ENCODE measurements at regions not wholly inside any gene's neighbourhood (a gene's known extent, or its start where the extent isn't known, plus 50 kb on each side); places are given as distances from the start of the nearest gene placed in this dataset.
"Not testable (repeated sequence)": the region's sequence is repeated elsewhere in the genome, so short reads cannot be mapped to it uniquely, and the experiment has no call there.

DNA sequence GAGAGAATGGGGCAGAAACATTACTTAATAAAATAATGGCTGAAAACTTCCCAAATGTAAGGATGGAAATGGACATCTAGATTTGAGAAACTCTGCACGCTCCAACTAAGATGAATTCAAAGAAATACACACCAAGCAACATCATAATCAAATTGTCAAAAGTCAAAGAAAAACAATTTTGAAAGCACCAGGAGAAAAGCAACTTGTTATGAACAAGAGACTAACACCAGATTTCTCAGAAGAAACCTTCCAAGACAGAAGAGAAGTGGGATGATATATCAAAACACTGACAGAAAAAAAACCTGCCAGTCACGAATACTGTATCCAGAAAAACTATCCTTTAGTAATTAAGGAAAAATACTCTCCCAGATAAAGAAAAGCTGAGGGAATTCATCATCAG, 208.6 kb upstream of the SAMSN1 start:
- DNase-seq = no peak

DNA sequence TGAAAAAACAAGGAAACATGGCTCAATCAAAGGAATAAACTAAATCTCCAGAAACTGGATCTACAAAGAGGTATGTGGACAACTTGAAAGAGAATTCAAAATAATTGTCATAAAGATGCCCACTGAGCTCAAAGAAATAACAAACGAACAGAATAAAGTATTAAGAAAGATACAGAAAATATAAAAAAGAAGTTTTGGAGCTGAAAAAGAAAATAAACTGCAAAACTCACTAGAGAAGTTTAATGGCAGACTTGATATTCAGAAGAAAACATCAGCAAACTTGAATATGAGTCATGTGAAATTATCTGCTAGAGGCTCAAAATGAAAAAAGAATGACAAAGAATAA, 208.1 kb upstream of the SAMSN1 start:
- no peak for DNase-seq

DNA sequence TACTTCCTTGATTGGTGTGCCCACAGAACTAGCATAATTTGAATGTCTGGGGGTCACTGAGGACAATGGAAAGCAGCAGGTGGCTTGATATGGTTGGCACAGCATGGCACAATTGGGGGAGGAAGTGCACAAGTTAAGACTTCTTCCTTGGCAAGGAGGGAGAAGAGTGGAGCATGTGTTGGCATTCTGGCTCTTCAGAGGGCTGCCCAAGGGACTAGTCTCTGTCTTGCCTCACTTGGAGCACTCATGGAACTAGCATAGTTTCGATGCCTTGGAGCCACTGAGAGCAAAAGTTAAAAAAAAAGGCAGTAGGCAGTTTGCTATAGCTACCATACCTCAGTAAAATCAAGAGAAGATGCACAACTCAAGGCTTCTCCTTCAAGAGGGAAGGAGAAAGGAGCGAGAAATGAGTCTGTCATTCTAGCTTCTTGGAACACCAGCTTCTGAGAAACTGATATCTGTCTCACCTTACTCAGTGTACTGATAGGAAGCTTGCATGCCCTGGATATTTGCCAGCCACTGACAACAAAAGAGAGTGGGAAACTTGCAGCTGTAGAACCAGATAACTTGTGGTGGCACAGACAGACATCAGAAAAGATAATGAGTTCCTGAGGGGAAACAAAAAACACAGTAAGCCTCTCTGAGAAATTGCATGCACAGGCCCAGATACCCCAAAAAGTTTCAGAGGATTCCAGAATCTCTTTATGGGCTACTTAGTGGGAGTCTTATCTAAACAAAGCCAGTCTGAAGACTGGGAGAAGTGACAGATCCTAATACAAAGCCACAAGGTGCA, 207.5 kb upstream of the SAMSN1 start:
- DNase-seq = no peak

DNA sequence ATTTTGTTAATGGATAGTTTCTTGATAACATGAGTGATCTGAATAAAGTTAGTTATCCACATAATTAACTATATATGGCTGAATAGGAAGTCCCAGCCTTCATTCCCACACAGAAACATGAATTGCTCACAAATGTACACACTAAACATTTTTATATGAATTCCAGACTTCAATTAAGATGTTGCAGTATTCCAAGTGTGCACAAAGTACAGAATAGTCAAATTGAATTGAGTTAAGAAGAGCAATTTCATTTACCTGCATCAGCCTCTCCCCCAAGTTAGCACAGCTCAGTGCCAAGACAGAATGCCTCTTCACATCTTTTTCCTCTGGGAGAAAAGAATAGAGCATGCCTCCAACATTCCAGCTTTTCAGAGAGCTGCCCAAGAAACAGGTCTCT, 207.0 kb upstream of the SAMSN1 start:
- DNase-seq = no peak

DNA sequence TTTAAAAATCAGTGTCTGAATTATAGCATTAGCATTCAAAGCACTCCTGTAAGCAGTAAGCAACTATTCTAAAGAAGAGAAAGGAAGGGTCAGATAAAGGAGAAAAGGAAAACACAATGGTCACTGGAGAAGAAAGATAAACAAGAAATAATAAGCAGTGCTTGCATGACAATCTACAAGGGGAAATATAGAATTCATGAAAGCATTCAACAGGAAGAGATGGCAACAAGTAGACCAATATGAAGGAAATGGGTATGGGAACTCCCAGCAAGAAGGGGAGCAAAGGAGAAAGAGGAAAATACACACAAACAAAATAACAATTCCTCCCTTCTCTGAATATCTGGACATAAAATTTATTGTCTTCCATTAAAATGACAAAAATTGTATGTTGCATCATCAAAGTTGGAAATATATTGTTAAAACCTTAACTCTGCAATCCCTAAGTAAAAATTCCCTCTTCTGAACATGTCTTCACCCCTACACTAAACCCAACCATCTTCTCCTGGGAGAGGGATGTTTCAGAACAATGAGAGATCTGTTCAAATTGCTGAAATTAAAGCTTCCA, 206.3 kb upstream of the SAMSN1 start:
- DNase-seq = no peak

DNA sequence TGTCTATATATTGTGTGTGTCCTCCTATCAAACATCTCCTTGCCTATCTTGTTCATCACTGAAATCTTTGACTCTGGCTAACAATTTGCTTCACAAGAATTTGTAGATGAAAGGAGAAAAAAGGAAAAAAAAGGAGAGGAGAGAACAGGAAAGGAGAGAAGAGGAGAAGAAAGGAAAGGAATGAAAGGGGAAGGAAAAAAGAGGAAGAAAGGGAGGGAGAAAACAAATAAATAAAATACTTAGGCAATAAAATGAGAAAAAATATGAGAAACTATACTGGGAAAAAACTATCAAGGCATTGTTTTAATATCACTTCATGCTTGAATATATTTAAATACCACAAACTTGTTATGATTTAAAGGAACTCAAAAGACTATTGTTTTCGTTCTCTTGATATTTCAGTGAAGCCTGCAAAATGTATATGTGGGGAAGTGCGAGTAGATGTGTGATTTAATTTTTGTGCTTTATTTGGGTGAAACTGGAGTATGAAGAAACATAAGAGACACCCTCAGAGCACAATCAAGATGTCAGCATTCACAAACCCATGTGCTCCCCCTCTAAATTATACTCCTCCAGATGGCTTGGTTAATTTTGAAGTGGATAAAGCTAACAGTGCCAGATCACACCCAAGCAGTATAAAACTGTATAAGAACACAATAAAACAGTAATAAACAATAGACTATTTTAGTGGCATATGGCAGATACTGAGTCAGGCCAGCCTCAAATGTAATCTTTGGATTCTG, 205.7 kb upstream of the SAMSN1 start:
- DNase-seq = no peak

DNA sequence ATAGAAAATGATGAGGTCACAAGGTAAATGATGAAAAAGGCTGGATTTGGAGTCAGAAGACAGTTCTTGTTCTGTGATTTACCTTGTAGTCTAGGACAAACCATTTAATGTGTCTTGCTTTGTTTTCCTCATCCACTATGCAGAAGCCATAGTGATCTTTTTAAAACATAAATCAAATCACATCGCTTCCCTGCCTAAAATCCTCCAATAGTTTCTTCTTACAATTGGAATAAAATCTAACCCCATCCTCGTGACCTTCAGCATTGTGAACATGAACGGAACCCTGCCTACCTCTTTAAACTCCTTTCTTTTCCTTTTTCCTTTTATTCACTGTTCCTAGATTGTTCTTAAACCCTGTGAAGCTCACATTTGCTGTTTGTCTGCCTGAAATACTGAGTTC, 204.9 kb upstream of the SAMSN1 start:
- DNase-seq = no peak

DNA sequence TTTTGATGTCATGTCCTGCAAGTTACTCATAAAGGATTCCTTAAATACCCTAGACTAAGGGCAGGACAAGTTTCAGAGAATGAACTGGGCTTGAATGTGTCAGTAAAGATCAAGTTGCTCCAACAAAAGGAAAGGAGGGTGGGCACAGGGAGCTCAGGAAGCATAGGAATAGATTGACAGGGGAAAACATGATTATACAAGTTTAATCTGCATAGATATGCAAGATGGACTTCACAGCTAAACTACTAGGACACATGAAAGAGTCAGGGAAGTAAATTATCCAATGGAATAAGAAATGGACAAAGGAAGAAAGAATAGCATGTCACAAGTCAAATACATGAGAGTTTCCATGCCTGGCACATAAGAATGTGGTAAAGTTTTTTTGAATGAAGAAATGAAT, 203.9 kb upstream of the SAMSN1 start:
- DNase-seq = no peak

DNA sequence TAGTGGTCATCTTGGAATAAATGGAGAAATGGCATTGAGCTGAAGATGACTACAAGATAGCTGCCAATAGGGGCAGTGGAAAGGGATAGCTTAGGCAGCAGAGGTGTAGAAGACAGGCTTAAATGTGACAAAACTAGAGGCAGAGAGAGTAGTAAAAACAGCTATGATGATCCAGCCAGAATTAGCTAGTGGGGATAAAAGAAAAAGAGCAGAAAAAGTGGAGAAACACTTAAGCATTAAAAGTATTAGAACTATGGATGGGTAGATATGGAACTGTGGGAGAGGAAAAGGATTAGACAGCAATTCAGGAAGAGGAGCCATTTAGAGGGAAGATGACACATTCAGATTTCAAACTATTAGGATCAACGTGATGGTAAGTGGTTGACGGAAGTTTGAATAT, 202.5 kb upstream of the SAMSN1 start:
- no peak for DNase-seq

DNA sequence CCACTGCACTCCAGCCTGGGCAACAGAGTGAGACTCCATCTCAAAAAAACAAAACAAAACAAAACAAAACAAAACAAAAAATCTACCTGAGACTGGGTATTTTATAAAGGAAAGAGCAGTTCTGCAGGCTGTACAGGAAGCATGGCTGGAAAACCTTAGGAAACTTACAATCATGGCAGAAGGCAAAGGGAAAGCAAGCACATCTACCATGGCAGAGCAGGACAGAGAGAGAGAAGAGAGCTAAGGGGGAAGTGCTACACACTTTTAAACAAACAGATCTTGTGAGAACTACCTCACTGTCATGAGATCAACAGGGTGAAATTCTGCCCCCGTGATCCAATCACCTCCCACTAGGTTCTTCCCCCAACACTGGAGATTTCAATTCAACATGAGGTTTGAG, 198.3 kb upstream of the SAMSN1 start:
- DNase-seq = no peak

DNA sequence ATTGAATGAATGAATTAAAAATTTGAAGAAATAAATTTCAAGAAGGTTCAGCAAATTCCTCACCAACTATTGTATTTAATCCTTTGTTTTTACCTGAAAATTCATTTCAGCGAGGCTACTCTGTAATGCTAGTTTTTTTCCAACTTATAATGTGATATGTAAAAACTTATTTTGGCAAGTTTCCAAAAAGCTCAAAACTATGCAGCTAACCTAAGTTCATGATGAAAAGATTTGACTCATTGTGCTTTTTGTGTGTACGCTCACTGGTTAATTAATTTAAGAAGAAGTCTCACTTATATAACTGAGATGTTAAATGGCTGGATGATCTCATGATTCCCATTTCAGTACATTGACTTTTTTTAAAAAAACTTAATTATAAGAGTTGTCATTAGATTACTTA, 196.0 kb upstream of the SAMSN1 start:
- DNase-seq = no peak

DNA sequence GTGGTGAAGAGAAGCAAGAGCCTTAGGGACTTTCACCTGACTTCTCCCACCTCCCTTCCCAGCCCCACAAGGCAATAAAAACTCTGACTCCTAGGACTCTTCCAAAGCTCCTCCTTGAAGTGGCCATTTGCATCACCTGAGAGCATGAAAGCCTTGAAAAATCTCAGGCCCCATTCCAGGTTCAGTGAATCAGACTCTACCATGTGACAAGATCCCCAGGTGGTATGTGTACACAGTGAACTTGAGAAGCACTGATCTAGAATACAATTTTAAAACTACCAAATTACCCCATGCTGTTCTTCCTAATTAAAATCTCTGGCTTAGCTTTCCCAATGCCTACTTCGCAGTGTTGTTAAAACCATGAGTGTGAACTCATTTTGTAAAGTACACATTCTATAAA, 195.1 kb upstream of the SAMSN1 start:
- no peak for DNase-seq

DNA sequence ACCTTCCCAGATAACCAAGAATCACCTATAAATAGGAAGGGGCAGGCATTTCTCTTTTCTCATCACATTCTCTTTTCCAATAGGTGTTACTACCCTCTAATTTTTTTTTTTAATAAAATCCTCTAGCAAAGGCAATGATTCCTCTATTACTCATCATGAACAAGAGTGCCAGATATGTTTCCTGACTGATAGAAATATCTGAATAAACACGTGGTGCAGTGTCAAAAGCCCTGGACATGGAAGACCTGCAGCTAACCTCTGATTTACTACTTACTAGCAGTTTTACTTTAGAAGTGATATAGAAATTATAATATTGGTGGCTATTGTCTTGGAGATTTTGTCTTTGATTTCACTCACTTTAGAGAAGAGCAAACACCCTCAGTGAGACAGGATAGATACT, 194.6 kb upstream of the SAMSN1 start:
- DNase-seq = no peak

DNA sequence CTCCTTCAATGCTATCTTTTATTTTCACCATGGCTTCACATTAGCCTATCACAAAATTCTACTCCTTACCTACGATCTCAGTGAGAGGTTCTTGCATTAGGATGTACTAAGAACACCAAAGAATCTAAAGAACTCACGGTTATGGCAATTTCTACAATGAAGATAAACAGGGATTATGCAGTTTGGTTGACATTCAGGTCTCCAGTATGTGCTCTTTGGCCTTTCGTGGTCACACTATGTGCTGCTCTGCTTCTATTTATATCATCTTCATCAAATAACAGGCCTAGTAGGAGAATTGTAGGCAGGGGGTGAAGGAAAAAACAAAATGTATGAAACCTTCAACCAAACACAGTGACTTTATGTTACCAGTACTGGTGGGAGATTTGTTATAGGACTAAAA, 194.0 kb upstream of the SAMSN1 start:
- no peak for DNase-seq

DNA sequence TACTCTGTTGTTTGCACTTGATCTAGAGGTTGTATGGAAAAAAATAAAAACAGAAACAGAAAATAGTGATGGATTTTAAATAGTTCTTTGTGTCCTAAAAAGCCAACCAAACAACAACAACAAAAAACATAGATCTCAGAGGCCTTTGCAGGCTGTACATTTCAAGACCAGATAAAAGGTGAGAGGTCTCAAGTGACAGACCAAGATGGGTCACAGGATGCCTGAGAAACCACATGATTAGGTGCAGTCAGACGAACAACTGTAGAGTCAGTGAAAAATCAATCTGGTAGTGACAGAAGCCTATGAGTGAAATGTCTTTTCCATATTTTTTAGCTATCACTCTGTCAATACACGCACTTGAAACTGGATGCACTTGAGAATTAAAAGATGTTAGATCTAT, 193.5 kb upstream of the SAMSN1 start:
- DNase-seq = no peak

DNA sequence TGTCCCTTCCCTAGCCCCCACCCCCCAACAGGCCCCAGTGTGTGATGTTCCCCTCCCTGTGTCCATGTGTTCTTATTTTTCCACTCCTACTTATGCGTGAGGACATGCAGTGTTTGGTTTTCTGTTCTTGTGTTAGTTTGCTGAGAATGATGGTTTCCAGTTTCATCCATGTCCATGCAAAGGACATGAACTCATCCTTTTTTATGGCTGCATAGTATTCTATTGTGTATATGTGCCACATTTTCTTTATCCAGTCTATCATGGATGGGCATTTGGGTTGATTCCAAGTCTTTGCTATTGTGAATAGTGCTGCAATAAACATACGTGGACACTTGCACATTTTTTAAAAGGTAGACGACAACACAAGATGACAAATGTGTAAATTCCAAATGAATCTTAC, 192.5 kb upstream of the SAMSN1 start:
- not testable (repeated sequence) for DNase-seq

DNA sequence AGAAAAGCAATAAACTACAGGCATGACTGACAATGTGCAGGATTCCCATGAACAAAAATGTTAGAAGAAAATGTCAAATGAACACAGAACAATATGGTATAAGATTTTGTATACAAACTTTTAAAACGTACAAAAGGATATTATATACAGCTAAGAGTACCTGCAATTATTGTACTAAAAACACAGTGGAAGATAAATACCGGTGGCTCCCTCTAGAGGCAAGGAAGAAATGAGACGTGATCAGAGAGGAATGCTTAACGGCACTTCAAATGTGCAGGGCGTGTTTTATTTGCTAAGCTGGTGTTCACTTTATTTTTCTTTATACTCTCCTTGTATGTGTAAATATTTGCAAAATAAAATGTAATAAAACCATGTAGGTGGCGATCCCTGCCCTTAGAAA, 191.8 kb upstream of the SAMSN1 start:
- peak; percentile 14 to 58 (median 37) for DNase-seq

DNA sequence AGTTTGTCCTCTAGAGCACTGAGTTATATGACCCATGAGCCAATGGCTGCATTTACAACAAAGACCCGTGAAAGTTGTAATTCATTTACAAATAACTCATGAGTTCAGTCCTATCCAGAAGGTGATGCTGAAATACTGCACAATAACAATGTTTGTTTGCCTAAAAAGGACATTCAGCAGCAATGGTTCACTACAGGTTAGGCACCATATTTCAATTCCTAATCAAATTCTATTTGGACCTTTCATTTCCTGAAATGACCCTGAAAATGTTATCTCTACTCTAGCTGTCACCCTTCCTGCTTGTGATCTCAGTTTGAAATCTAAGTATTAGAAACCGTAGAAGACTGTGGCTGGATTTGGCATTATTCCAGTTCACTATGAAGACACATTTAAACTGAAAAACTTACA, 191.2 kb upstream of the SAMSN1 start:
- DNase-seq = no peak

DNA sequence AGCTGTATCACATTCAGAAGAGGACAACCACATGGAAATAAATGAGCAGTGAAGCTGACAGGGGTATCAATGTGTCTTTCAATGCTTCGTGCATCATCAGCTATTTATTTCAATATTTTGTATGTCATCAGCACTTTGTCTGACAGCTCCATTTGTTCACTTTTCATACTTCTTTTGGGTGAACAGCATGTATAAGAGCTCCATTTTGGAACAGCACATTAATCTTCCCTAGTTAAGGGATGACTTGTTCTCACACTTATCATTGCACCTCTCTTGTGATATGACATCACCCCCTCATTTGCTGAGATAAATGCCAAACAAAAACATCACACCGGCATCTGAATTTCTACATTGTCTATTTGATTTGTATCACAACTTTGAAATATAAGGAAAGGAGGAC, 190.6 kb upstream of the SAMSN1 start:
- no peak for DNase-seq

DNA sequence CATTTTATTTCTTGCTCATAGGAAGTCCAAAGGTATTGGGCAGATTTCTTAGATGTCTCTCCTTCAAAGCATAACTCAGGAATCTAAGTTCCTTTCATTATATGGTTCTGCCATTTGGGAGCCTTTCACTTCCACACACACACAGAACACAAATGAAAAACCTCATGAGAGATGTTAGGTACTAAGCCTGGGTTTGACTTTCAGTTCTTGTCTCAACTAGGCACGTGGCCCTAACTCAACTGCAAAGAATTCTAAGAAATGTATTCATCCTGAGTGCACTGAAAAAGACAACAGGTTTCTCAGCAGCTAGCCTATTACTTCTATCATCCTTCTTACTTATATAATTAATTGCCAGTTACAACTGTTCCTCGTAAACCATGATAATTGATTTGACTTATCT, 190.0 kb upstream of the SAMSN1 start:
- no peak for DNase-seq

DNA sequence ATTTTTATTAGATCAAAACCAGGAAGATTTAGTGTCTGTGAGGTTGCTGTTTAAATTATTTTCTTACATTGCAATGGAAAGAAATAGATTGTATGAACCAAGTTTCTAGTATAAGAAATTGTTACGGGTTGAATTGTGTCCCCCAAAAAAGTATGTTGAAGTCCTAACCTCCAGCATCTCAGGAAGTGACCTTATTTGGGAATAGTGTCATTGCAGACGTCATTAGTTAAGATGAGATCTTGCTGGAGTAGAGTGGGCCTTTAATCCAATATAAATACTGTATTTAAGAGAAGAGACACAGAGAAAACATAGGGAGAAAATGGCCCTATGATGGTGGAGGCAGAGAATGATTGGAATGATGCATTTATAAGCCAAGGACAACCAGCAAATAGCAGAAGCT, 188.7 kb upstream of the SAMSN1 start:
- no peak for DNase-seq

DNA sequence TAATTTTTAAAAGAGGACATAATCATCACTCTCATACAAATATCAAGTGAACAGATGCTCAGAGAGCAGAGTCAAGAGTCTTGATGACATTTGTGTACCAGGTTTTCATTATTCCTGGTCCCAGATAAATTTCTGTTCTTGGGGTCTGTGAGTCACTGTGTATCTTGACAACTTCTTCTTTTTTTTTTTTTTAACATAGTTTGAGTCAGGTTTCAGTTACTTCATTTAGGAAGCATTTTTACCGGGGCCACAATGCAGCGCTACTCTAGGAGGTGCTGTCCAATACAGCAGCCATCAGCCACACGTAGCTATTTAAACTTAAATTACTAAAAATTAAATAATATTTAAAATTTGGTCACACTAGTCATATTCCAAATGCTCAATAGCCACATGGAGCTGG, 188.1 kb upstream of the SAMSN1 start:
- DNase-seq = no peak

DNA sequence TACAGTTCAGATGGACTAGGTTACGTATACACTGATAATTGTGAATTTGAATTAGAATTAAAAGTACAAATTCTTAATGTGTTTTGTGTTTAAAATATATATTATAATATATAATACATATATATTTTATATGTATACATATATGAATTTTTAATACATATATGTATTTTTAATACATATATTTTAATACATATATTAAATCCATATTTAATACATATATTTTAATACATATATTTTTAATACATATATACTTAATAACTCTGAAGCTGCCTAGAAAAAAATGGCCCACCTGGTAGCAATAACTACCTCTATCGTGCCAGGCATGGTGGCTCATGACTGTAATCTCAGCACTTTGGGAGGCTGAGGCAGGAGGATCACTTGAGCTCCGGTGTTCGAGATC, 179.1 kb upstream of the SAMSN1 start:
- no peak for DNase-seq

All from muscle of back (tissue), 3 donors.